HG02798 (cell line): ENCODE measurements at regions not wholly inside any gene's neighbourhood (a gene's known extent, or its start where the extent isn't known, plus 50 kb on each side); places are given as distances from the start of the nearest gene placed in this dataset.
"Not testable (repeated sequence)": the region's sequence is repeated elsewhere in the genome, so short reads cannot be mapped to it uniquely, and the experiment has no call there.

Experiments
- ATAC-seq: cut with Tn5 transposase; IDR thresholded peaks from one replicate; pipeline ENCODE4 v1.9.1; 2021; ENCODE audit warnings: mild to moderate bottlenecking; ENCODE audit not compliant: unreplicated experiment, poor library complexity

DNA sequence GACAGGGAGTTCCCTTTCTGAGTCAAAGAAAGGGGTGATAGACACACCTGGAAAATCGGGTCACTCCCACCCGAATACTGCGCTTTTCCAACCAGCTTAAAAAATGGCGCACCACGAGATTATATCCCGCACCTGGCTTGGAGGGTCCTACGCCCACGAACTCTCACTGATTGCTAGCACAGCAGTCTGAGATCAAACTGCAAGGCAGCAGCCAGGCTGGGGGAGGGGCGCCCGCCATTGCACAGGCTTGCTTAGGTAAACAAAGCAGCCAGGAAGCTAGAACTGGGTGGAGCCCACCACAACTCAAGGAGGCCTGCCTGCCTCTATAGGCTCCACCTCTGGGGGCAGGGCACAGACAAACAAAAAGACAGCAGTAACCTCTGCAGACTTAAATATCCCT, 132.3 kb upstream of the ISL1 start:
- not testable (repeated sequence) for ATAC-seq

DNA sequence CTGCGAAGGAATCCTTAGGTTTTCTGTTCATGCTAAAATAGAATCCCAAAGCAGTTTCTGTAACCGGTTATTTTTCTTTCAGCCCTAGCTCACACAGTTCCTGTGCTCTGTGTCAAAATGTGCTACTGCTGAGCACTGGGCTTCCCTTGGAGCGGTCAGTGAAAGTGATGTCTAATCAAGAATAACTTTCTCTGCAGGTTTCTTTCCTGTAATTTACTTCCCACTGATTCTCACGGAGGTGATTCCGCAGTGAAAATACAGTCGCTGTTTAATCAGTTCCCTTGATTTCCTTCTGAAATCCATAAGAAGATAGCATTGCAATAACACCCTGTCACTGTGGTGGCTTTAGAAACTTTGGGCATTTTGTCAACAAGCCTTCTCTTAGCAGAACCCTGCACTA, 112.0 kb upstream of the ISL1 start:
- no peak for ATAC-seq

DNA sequence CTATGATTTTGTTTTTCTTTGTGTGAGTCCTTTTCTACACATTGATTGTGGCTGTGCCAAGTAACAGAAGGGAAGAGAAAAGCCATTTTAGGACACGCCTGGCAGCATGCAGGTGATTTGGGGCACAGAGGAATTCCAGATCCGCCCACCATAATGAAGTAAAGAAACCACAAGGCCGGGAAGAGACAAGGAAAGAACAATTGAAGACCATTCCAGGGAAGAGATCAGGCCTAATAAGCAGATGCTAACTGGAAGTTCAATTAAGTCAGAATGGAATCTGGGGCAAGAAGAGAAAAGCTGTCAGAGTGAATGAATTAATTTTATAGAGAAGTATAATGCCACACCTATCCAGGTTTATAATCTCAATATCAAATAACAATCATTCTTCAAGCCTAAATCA, 110.2 kb upstream of the ISL1 start:
- ATAC-seq = no peak

DNA sequence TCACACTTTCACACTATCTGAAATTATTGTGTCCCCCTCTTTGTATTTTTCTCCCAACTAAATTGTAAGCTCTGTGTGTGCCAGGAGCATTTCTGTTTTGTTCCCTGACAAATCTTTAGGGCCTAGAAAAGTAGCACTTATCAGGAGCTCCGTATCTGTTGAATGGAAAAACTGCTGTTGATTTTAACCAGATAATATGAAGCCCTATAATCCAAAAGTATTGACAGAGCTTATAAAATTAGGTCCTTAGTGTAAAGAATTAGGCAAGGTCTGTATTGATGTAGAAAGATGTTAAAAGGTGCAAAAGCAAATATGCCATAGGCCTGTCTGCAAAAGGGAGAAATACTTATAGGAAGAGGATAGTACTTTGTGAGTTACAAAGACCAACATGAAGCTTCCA, 109.4 kb upstream of the ISL1 start:
- ATAC-seq = no peak

DNA sequence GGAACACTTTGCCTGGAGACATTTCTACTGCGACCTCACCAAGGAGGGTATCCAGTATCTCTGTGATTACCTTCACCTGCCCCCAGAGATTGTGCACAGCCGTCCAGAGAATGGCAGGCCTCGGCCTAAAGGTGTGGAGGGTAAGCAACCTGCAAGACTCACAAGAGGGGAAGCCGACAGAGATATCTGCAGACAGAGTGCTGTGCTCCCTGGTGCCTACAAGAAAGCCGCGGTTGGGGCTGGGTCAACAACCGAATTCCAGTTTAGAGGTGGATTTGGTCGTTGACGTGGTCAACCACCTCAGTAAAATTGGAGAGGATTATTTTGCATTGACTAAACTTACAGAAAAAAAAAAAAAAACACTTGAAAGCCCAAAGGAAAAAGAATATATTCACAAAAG, 107.8 kb upstream of the ISL1 start:
- no peak for ATAC-seq

DNA sequence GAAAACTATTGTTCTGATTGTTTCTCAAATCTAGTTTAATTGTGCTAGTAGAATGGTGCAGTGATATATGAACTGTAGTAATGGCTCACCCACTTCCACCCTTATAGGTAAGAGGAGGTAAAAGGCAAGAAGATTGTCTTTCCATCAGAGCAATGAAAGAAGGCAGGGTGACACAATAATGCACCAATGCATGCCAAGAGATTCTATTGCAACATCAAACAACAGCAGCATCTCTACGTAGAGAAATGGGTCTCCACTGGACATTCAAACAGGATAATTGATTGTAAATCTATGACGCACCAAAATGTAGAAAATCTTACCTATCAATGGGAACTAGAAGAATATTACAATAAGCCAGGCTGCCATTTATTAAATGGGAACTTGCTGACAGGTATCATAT, 107.0 kb upstream of the ISL1 start:
- no peak for ATAC-seq

DNA sequence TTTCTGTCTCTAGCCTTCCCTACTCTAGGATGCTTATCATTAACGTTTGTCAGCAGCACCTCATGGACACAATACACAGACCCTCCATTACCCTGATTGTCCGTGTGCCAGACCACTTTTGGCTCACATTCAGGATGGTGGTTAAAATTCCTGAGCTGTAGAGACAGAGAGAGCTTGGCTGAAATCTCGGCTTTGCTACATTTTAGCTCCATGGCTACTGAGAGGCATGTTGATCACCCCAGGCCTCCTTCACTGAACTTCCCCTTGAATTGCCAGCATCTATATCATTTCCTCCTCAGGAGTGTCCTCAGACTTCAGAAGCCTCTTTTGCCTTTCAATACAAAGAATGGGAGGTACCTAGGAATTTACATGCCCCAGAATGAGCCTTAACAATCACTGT, 104.7 kb upstream of the ISL1 start:
- ATAC-seq = no peak

DNA sequence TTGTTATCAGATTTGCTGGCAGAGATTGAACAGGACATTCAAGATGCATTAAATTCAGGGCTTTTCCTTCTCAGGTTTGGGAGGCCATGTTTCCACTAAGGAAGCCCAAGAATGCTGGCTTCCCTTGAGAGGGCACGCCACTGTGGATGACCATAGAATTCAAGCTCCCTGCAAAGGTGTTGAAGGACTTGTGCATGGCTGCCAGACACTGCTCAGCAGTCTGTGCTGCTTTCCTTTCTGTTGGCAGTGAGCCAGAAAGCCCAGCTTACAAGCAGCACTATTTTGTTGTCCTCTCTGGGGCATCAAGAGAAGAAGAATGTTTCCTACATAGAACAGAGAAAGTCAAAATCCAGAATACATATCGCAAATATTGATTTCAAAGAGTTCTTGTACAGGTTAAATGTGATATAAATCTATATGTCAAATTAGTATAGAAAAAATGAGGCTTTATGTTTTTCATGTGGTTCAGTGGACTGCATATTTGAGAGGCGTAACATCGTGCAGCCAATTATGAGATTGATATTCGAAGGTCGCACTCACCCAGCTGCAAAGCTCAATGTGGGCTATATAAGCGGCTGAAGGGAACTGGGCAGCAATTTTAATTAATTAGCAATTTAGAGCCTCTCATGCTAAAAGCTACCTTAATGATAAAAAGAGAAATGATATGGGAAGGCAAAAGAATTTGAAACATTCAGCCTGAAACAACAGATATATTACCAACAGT, 103.1 kb upstream of the ISL1 start:
- no peak for ATAC-seq

DNA sequence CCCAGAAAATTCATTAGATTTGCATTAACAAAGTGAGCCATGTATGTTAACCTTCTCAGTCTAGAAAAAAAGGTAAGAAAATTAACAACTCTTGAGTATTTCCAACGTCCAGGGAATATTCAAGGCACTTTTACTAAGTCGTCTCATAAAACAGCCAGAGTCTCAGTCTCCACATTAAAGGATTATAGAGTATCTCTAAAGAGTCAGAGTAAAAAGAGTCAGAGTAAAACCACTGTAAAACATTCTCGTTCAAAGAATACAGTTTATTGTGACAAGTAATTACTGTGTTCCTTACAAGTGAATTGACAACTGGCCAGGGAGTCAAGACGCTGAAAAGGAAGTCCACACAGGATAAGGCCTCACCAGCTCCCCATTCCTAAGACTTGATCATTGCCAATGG, 97.2 kb upstream of the ISL1 start:
- no peak for ATAC-seq

DNA sequence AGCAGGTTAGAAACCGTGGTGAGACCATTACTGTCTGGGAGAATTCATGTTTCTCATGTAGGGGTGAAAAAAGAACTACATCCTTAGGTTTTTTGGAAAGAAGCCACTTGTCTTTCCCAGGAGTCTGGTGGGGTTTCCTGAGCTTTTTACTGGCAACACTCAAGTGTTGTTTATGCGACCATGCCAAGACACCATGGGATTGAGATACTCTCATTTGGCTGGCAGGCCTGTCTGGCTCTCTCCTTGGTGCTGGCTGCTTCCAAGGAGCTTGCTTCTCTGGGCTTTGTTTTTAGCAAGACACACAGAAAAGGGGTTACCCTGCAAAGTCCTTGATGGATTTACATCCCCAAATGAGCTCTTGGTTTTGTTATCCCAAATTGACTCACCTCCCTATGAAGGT, 80.9 kb upstream of the ISL1 start:
- ATAC-seq = no peak

DNA sequence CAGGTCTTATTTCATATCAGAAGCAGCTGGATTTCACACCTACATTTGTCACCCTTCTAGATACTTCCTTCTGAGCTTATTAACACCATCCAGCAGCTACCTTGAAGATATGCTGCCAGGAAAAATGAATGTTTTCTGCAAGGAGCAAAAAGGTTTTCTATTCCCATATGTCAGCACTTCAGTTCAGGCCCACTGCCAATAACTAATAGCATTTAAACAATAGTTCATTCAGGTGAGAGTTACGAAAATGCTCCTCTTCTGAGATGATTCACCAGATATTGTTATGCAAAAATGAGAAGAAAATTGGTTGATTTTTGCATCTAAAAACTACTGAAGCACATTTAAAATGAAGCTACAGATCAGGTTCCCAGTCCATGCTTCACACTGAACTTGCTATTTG, 56.4 kb upstream of the ISL1 start:
- ATAC-seq = no peak
